K562 (cell line): ENCODE measurements at regions not wholly inside any gene's neighbourhood (a gene's known extent, or its start where the extent isn't known, plus 50 kb on each side); places are given as distances from the start of the nearest gene placed in this dataset.
A peak's percentile ranks its signal among the peaks of the same experiment; 100 is the strongest.

Experiments used
- ATAC-seq: fragments of 200-7000 bp; cut with Tn5 transposase; 3 replicates; pipeline ENCODE4 v1.9.1; 2020; ENCODE audit warnings: moderate library complexity
- BruUV-seq: library from RNA; stranded (reverse); fragments of 400-500 nt; replicated peaks from 2 replicates; lab custom pipeline; 2021; lab: Mats Ljungman, UMichigan
- CTCF ChIA-PET: fragments of 300-600 bp; formaldehyde crosslinking; extraction: SDS; loops from one replicate; lab custom pipeline; 2021; ENCODE audit warnings: low intra/inter-chr PET ratio; lab: Yijun Ruan, JAX
- POLR2A ChIA-PET: fragments of 300-600, 350-650 bp; sonication (Branson Sonifier 250); formaldehyde crosslinking; extraction: SDS; loops from one replicate; lab custom pipeline; 2021; ENCODE audit warnings: antibody characterized with exemption, inconsistent platforms; lab: Yijun Ruan, JAX
- DNase-seq, 4 experiments: peaks; one replicate each; pipeline versions ENCODE4 v3.0.0 to v3.0.0-alpha.2; 2011 to 2018; ENCODE audit warnings: low spot score in 3 of 4, mixed read lengths in 3 of 4; ENCODE audit errors: extremely low read depth in 1 of 4
- FAIRE-seq: peaks from 2 replicates; lab custom pipeline; 2011; peaks lifted over from hg19 to GRCh38; lab: Jason Lieb, UNC
- H2AFZ ChIP-seq: 2 replicates; pipeline ENCODE4 v1.6.0; 2011; ENCODE audit warnings: low read depth, low read length, control low read depth, inconsistent platforms
- H3K27ac ChIP-seq: fragments of 200-600 bp; 3 replicates; pipeline ENCODE4 v1.8.0; 2011; ENCODE audit warnings: low read depth, mild to moderate bottlenecking, control low read depth, inconsistent platforms, low read length, moderate library complexity, mixed read lengths; ENCODE audit errors: extremely low read depth
- H3K27me3 ChIP-seq, 2 experiments: fragments of 300-600 bp in 1 of 2; 2 replicates in 1 of 2; 3 replicates in 1 of 2; pipeline versions ENCODE4 v1.6.0 to v1.8.0; 2011; ENCODE audit warnings: inconsistent platforms in 2 of 2, low read length in 2 of 2, mild to moderate bottlenecking in 1 of 2, mixed read lengths in 1 of 2, moderate library complexity in 1 of 2; ENCODE audit not compliant: control insufficient read depth in 2 of 2, insufficient read depth in 2 of 2
- H3K36me3 ChIP-seq: fragments of 300-600 bp; 3 replicates; pipeline ENCODE4 v1.8.0; 2011; ENCODE audit warnings: mild to moderate bottlenecking, low read length, inconsistent platforms; ENCODE audit not compliant: control insufficient read depth, insufficient read depth
- H3K4me1 ChIP-seq, 2 experiments: fragments of 200-600 bp in 1 of 2; replicated peaks in 1 of 2; 2 replicates in 1 of 2; 3 replicates in 1 of 2; pipeline versions ENCODE4 v1.5.1 to v1.8.0; 2011; ENCODE audit warnings: inconsistent platforms in 2 of 2, low read length in 2 of 2, mild to moderate bottlenecking in 1 of 2, mixed read lengths in 1 of 2, moderate library complexity in 1 of 2; ENCODE audit not compliant: control insufficient read depth in 2 of 2, insufficient read depth in 2 of 2
- H3K4me2 ChIP-seq: 2 replicates; pipeline ENCODE4 v1.6.1; 2011; ENCODE audit warnings: low read length, control low read depth, inconsistent platforms, mixed read lengths; ENCODE audit not compliant: insufficient read depth
- H3K4me3 ChIP-seq: fragments of 200-600 bp; sonication (generic), shearing (Covaris generic); 2 replicates; pipeline ENCODE4 v1.5.1; 2016; ENCODE audit warnings: control low read depth, inconsistent platforms
- H3K79me2 ChIP-seq: fragments of 200-600 bp; 3 replicates; pipeline ENCODE4 v1.8.0; 2011; ENCODE audit warnings: low read length, inconsistent platforms; ENCODE audit not compliant: control insufficient read depth, insufficient read depth
- H3K9ac ChIP-seq, 2 experiments: 2 replicates each; pipeline versions ENCODE4 v1.6.0 to v1.6.1; 2011; ENCODE audit warnings: low read depth in 2 of 2, low read length in 2 of 2, control low read depth in 1 of 2, inconsistent platforms in 1 of 2, mild to moderate bottlenecking in 1 of 2, mixed read lengths in 1 of 2; ENCODE audit not compliant: insufficient read depth in 1 of 2
- H3K9me1 ChIP-seq: one replicate; pipeline ENCODE4 v1.6.0; 2011; ENCODE audit warnings: inconsistent platforms, mild to moderate bottlenecking, low read length, moderate library complexity; ENCODE audit not compliant: control insufficient read depth, insufficient read depth
- H3K9me3 ChIP-seq: replicated peaks from 2 replicates; pipeline ENCODE4 v1.5.1; 2011; ENCODE audit warnings: low read depth, low read length, inconsistent platforms; ENCODE audit not compliant: control insufficient read depth, insufficient read depth
- H4K20me1 ChIP-seq: replicated peaks from 2 replicates; pipeline ENCODE4 v1.6.1; 2011; ENCODE audit warnings: low read length, inconsistent platforms, mixed read lengths; ENCODE audit not compliant: control insufficient read depth, insufficient read depth
- MED1 ChIP-seq: sonication (generic); formaldehyde crosslinking; IDR thresholded peaks from 2 replicates; pipeline ENCODE4 v1.8.1; 2023; ENCODE audit warnings: missing genetic modification reagents, borderline replicate concordance
- NFYB ChIP-seq: IDR thresholded peaks from 2 replicates; pipeline ENCODE4 v1.6.1; 2011; ENCODE audit warnings: mild to moderate bottlenecking, moderate library complexity; ENCODE audit not compliant: insufficient read length; ENCODE audit errors: extremely low read depth
- WGBS: fragments of 100-300 bp; shearing (Covaris generic); methylation state at CpG from one replicate; pipeline ENCODE4 v1.1.6; 2016; ENCODE audit warnings: low coverage, mixed read lengths; ENCODE audit not compliant: insufficient coverage; ENCODE audit errors: missing lambda C conversion rate; 5-methylcytosine and 5-hydroxymethylcytosine counted together
- in situ Hi-C: fragments of 300-500 bp; cut with MboI; formaldehyde crosslinking; loops from 4 replicates; pipeline ENCODE4 v1.15.0; 2018; ENCODE audit warnings: inconsistent platforms, mixed read lengths
- intact Hi-C: fragments of 100-400 bp; cut with micrococcal nuclease; formaldehyde crosslinking; loops from 2 replicates; pipeline ENCODE4 v1.14.2; 2022
- TF ChIP-seq, protein P1 (sequence below): sonication (generic); formaldehyde crosslinking; IDR thresholded peaks from 2 replicates; pipeline ENCODE4 v1.5.0; 2020; ENCODE audit warnings: missing genetic modification reagents

DNA sequence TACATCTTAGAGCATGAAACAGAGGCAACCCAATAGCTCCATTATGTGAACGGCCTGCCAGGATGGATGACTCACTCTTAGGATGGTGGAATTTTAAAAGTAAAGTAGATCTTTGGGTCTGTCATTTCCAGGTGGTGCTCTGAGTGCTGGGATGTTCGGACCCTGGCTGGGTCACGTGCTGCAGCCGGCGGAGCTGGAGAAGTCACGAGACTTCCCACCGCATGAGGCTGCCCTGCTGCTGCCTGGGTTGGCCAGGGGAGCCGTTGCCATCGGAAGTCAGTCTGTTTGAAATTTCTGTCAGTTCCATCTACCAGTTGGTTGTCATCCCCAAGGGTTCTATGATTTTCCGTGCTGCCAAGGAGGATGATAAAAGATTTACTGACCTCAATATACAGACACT lies 93.3 kb upstream of the ALKAL2 start:
- Histone ChIP-seq H3K4me1 (peaks cover 0 to 4% of the 10 kb centered on the region in 2 experiments; a peak in 1 of 5 replicates), H3K4me3 (no peak overlapping the region), H3K27ac (no peak overlapping the region), H3K27me3 (peaks cover 9 to 29% of the 10 kb centered on the region in 2 experiments; a peak in 3 of 5 replicates), H3K9me1 (no peaks in the 10 kb centered on the region), H3K36me3 (no peaks in the 10 kb centered on the region), H4K20me1 (no peaks in the 10 kb centered on the region), H3K9ac (no peak overlapping the region), H3K4me2 (no peak overlapping the region), H2AFZ (no peak overlapping the region), H3K79me2 (no peaks in the 10 kb centered on the region), H3K9me3 (no peaks in the 10 kb centered on the region)
- CTCF ChIA-PET, result no interaction called here
- no peak for FAIRE-seq
- in situ Hi-C loops (no loop called here), intact Hi-C loops (no loop called here)
- BruUV-seq, result no TSS peak
- ATAC-seq, result no peak
- 2% methylated on average over 10 of the region's 10 CpGs for WGBS
- TF ChIP-seq MED1 (CRISPR knock-in tag), result no peak
- TF ChIP-seq, protein P1, sequence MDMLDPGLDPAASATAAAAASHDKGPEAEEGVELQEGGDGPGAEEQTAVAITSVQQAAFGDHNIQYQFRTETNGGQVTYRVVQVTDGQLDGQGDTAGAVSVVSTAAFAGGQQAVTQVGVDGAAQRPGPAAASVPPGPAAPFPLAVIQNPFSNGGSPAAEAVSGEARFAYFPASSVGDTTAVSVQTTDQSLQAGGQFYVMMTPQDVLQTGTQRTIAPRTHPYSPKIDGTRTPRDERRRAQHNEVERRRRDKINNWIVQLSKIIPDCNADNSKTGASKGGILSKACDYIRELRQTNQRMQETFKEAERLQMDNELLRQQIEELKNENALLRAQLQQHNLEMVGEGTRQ (CRISPR knock-in tag), result peak; percentile 47
- POLR2A ChIA-PET, result interaction anchor here (0.6 kb wide), 1 partner anchor 81 kb away, joined by 3 read pairs; no protein-coding TSS in a partner anchor
- DNase-seq, result no peak

DNA sequence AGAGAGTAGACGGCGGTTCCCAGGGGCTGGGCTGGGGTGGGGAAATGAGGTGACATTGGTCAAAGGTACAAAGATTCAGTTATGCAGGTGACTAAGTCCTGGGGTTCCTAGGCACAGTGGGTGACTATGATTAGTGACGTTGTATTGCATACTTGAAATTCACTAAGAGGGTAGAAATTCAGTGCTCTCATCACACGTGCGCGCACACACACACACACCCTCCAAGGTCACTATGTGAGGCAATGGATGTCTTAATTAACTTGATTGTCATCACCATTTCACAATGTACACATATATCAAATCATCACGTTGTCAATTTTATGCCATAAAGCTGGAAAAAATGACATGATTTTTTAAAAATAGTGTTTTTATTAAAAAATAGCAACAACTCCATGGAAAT lies 92.9 kb upstream of the ALKAL2 start:
- peaks cover 9 to 29% of the 10 kb centered on the region in 2 experiments; a peak in 3 of 5 replicates for H3K27me3 ChIP-seq
- DNase-seq (no peak), ATAC-seq (no peak), FAIRE-seq (no peak)
- POLR2A ChIA-PET, result interaction anchor here (0.6 kb wide), 1 partner anchor 81 kb away, joined by 3 read pairs; no protein-coding TSS in a partner anchor
- no peaks in the 10 kb centered on the region for H3K9me3 ChIP-seq
- intact Hi-C loops (no loop called here), in situ Hi-C loops (no loop called here)
- no peak overlapping the region for H3K4me2 ChIP-seq
- H3K4me3 ChIP-seq, result no peak overlapping the region
- H3K79me2 ChIP-seq, result no peaks in the 10 kb centered on the region
- H3K27ac ChIP-seq, result no peak overlapping the region
- no peak overlapping the region for H2AFZ ChIP-seq
- no peak overlapping the region for H3K9ac ChIP-seq
- BruUV-seq, result no TSS peak
- peaks cover 0 to 4% of the 10 kb centered on the region in 2 experiments; a peak in 1 of 5 replicates for H3K4me1 ChIP-seq
- 0% methylated on average over 7 of the region's 7 CpGs for WGBS
- H4K20me1 ChIP-seq, result no peaks in the 10 kb centered on the region
- no peak for TF ChIP-seq NFYB
- H3K36me3 ChIP-seq, result no peaks in the 10 kb centered on the region
- CTCF ChIA-PET, result no interaction called here
- H3K9me1 ChIP-seq, result no peaks in the 10 kb centered on the region
